Skeletal muscle cell (primary cell): ENCODE measurements at regions not wholly inside any gene's neighbourhood (a gene's known extent, or its start where the extent isn't known, plus 50 kb on each side); places are given as distances from the start of the nearest gene placed in this dataset.

Source experiments
- DNase-seq: peaks from one replicate; pipeline ENCODE4 v3.0.0-alpha.2; 2010; ENCODE audit warnings: low read depth
- H3K4me3 ChIP-seq: 2 replicates; pipeline ENCODE4 v1.5.1; 2011; ENCODE audit warnings: low read depth, mild to moderate bottlenecking, control low read depth, low read length, moderate library complexity

GRCh38 chr2:155301221-155301620 is 602.7 kb downstream of the KCNJ3 start:
- H3K4me3 ChIP-seq = no peak overlapping the region
- DNase-seq = no peak

GRCh38 chr2:155298001-155298400 is 599.5 kb downstream of the KCNJ3 start:
- H3K4me3 ChIP-seq = no peak overlapping the region
- DNase-seq = no peak

- DNase-seq = no peak
- no peak overlapping the region for H3K4me3 ChIP-seq
Observed at GRCh38 chr2:155294358-155294757, 595.9 kb downstream of the KCNJ3 start.

GRCh38 chr2:155281907-155282306 is 583.4 kb downstream of the KCNJ3 start:
- no peak overlapping the region for H3K4me3 ChIP-seq
- no peak for DNase-seq

GRCh38 chr2:155273323-155273722 is 574.8 kb downstream of the KCNJ3 start:
- H3K4me3 ChIP-seq = no peak overlapping the region
- DNase-seq = no peak

- no peak for DNase-seq
- H3K4me3 ChIP-seq = no peak overlapping the region
Observed at GRCh38 chr2:155266583-155266982, 568.1 kb downstream of the KCNJ3 start.

GRCh38 chr2:155266109-155266508 is 567.6 kb downstream of the KCNJ3 start:
- H3K4me3 ChIP-seq = no peak overlapping the region
- no peak for DNase-seq

GRCh38 chr2:155256803-155257202 is 558.3 kb downstream of the KCNJ3 start:
- no peak overlapping the region for H3K4me3 ChIP-seq
- DNase-seq = no peak

- DNase-seq = no peak
- H3K4me3 ChIP-seq = no peak overlapping the region
Observed at GRCh38 chr2:155250800-155251199, 552.3 kb downstream of the KCNJ3 start.

GRCh38 chr2:155240176-155240575 is 541.7 kb downstream of the KCNJ3 start:
- no peak for DNase-seq
- no peak overlapping the region for H3K4me3 ChIP-seq

- H3K4me3 ChIP-seq = no peak overlapping the region
- DNase-seq = no peak
Observed at GRCh38 chr2:155235710-155236109, 537.2 kb downstream of the KCNJ3 start.

GRCh38 chr2:155223781-155224406 is 525.4 kb downstream of the KCNJ3 start:
- DNase-seq = no peak
- H3K4me3 ChIP-seq = no peak overlapping the region

GRCh38 chr2:155218945-155219344 is 520.5 kb downstream of the KCNJ3 start:
- no peak overlapping the region for H3K4me3 ChIP-seq
- no peak for DNase-seq

- H3K4me3 ChIP-seq = no peak overlapping the region
- DNase-seq = no peak
Observed at GRCh38 chr2:155218292-155218924, 519.9 kb downstream of the KCNJ3 start.

GRCh38 chr2:155215037-155215707 is 516.7 kb downstream of the KCNJ3 start:
- DNase-seq = no peak

GRCh38 chr2:155209696-155210450 is 511.4 kb downstream of the KCNJ3 start:
- DNase-seq = no peak
- H3K4me3 ChIP-seq = no peak overlapping the region

More at GRCh38 chr2:155215037-155215707, 516.7 kb downstream of the KCNJ3 start:
- H3K4me3 ChIP-seq = no peak overlapping the region

- H3K4me3 ChIP-seq = no peak overlapping the region
- DNase-seq = no peak
Observed at GRCh38 chr2:155203178-155203577, 504.7 kb downstream of the KCNJ3 start.

GRCh38 chr2:155200753-155201152 is 502.3 kb downstream of the KCNJ3 start:
- no peak overlapping the region for H3K4me3 ChIP-seq
- no peak for DNase-seq

GRCh38 chr2:155190342-155190741 is 491.8 kb downstream of the KCNJ3 start:
- DNase-seq = no peak
- H3K4me3 ChIP-seq = no peak overlapping the region

GRCh38 chr2:155178921-155179320 is 480.4 kb downstream of the KCNJ3 start:
- DNase-seq = no peak
- no peak overlapping the region for H3K4me3 ChIP-seq
